Common myeloid progenitor, CD34-positive (primary cell): ENCODE measurements at regions not wholly inside any gene's neighbourhood (a gene's known extent, or its start where the extent isn't known, plus 50 kb on each side); places are given as distances from the start of the nearest gene placed in this dataset.

Experiments
- CTCF ChIA-PET: fragments of 350-600 bp; sonication (Branson Sonifier 250); formaldehyde crosslinking; loops from one replicate; lab custom pipeline; 2021; ENCODE audit warnings: antibody characterized with exemption; lab: Charles Lee
- POLR2A ChIA-PET: fragments of 350-600 bp; sonication (Branson Sonifier 250); formaldehyde crosslinking; loops from one replicate; lab custom pipeline; 2021; ENCODE audit warnings: antibody characterized with exemption; lab: Charles Lee
- DNase-seq, 3 donors: peaks; one replicate each; pipeline versions ENCODE4 v3.0.0 to v3.0.0-alpha.2; 2013
- H3K27ac ChIP-seq, 2 experiments: 1 replicate in 1 of 2; 2 replicates in 1 of 2; pipeline ENCODE4 v1.7.0; 2013; ENCODE audit warnings: inconsistent platforms in 2 of 2, low read length in 2 of 2, mild to moderate bottlenecking in 2 of 2, low read depth in 1 of 2, moderate library complexity in 1 of 2; ENCODE audit not compliant: severe bottlenecking in 2 of 2, insufficient read depth in 1 of 2, poor library complexity in 1 of 2
- H3K27me3 ChIP-seq, 5 experiments: replicated peaks in 2 of 5; 1 replicate in 3 of 5; 2 replicates in 2 of 5; pipeline versions ENCODE4 v1.6.1 to v1.7.0; 2013; ENCODE audit warnings: low read length in 4 of 5, mild to moderate bottlenecking in 2 of 5, moderate library complexity in 2 of 5, inconsistent platforms in 1 of 5; ENCODE audit not compliant: insufficient read depth in 5 of 5, control insufficient read depth in 4 of 5
- H3K36me3 ChIP-seq, 4 experiments: 1 replicate in 2 of 4; 2 replicates in 2 of 4; pipeline versions ENCODE4 v1.6.1 to v1.7.0; 2013; ENCODE audit warnings: low read length in 3 of 4, control low read depth in 1 of 4, mild to moderate bottlenecking in 1 of 4; ENCODE audit not compliant: control insufficient read depth in 4 of 4, insufficient read depth in 4 of 4
- H3K4me1 ChIP-seq, 4 experiments: 1 replicate in 3 of 4; 2 replicates in 1 of 4; pipeline versions ENCODE4 v1.6.1 to v1.7.1; 2013; ENCODE audit warnings: low read length in 3 of 4, mild to moderate bottlenecking in 3 of 4, control low read depth in 1 of 4, inconsistent platforms in 1 of 4, moderate library complexity in 1 of 4; ENCODE audit not compliant: control insufficient read depth in 4 of 4, insufficient read depth in 4 of 4; ENCODE audit errors: control extremely low read depth in 1 of 4
- H3K4me3 ChIP-seq, 7 experiments: 1 replicate in 4 of 7; 2 replicates in 3 of 7; pipeline versions ENCODE4 v1.5.1 to v1.7.0; 2013; ENCODE audit warnings: mild to moderate bottlenecking in 7 of 7, low read length in 6 of 7, moderate library complexity in 6 of 7, inconsistent platforms in 2 of 7, low read depth in 2 of 7, control low read depth in 1 of 7; ENCODE audit not compliant: insufficient read depth in 4 of 7, control insufficient read depth in 1 of 7; ENCODE audit errors: extremely low read depth in 1 of 7
- H3K9me3 ChIP-seq, 5 experiments: 1 replicate in 4 of 5; 2 replicates in 1 of 5; pipeline versions ENCODE4 v1.6.1 to v1.7.1; 2013; ENCODE audit warnings: low read length in 4 of 5, mild to moderate bottlenecking in 2 of 5, inconsistent platforms in 1 of 5, low read depth in 1 of 5, moderate library complexity in 1 of 5; ENCODE audit not compliant: control insufficient read depth in 4 of 5, insufficient read depth in 2 of 5; ENCODE audit errors: control extremely low read depth in 1 of 5
- WGBS: methylation state at CpG from one replicate; pipeline ENCODE4 v1.1.5; 2013; ENCODE audit not compliant: insufficient coverage; 5-methylcytosine and 5-hydroxymethylcytosine counted together

DNA sequence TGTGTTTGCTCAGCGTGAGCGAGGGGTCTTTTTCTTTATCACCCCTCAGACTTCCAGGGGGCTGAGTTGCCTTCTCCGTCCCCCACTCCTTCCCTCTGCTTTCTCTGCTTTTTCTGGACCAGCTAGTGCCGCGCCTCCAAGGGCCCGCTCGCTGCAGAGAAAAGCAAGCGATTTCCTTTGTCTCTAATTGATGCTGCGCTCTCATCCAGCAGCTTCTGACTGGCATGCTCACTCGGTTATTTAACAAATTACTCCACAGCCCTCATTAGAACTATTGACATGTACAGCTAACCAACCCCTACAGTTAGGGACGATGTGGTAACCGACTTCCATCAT lies 288.0 kb downstream of the ELAVL2 start:
- 18% methylated on average over 10 of the region's 12 CpGs for WGBS

DNA sequence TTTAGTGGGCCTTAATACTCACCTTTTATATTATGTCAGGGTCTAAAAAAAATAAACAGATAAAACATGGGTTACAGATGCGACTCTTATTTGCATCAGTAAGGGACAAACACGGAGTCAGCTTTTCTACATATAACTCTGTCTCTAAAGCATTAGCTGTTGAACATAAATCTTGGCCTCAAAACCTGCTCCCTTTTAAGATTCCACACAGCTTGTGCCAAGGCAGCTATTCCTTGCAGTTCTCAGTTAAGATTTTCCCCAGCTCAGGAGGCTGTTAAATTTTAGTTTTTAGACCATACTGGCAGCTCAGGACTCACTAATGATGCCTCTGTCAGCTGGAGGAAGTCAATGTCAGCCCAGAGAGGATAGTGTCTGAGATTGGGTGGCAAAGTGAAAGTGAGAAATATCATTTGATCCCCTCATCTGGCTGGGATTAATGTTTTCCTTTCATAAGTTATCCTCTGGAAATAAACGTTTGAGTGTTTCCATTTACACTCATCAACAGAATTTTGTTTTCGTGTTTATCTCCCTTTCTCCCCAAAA lies 287.5 kb downstream of the ELAVL2 start:
- peaks cover 0 to 22% (median 14%) of the 10 kb centered on the region in 5 experiments for H3K27me3 ChIP-seq
- H3K36me3 ChIP-seq: no peaks in the 10 kb centered on the region
- ChIA-PET CTCF (no interaction called here), POLR2A (no interaction called here)
- no peak overlapping the region for H3K27ac ChIP-seq
- H3K9me3 ChIP-seq: no peaks in the 10 kb centered on the region
- WGBS: 71% methylated on average over 2 of the region's 4 CpGs
- DNase-seq: no peak
- no peaks in the 10 kb centered on the region for H3K4me1 ChIP-seq
- H3K4me3 ChIP-seq: no peak overlapping the region

More for the DNA sequence above, 288.0 kb downstream of the ELAVL2 start:
- Histone ChIP-seq H3K4me1 (no peaks in the 10 kb centered on the region), H3K9me3 (no peaks in the 10 kb centered on the region), H3K27me3 (peaks cover 0 to 22% (median 14%) of the 10 kb centered on the region in 5 experiments), H3K36me3 (no peaks in the 10 kb centered on the region), H3K27ac (no peak overlapping the region), H3K4me3 (no peak overlapping the region)
- ChIA-PET CTCF (no interaction called here), POLR2A (no interaction called here)
- no peak for DNase-seq

DNA sequence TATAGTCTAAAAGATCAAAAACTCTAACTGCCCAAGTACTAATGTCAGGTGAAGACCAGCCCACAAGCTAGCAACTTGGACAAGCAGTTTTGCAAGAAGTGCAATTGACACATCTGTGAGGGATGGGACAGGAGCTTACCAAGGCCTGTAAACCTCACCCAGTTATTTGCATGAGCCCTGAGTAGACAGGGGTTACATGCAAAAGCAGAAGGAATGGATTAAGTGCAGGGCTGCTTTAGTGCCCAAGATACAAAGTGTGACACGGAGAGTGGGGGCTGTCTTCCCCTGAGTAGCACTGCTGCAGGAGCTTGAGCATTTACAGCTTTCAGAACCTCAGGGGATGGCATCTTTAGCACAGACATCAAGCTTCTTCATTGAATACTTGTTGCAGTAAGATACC lies 286.7 kb downstream of the ELAVL2 start:
- Histone ChIP-seq H3K4me3 (no peak overlapping the region), H3K4me1 (no peaks in the 10 kb centered on the region), H3K36me3 (no peaks in the 10 kb centered on the region), H3K27me3 (peaks cover 0 to 22% (median 14%) of the 10 kb centered on the region in 5 experiments), H3K9me3 (no peaks in the 10 kb centered on the region), H3K27ac (no peak overlapping the region)
- DNase-seq: no peak
- ChIA-PET CTCF (no interaction called here), POLR2A (no interaction called here)
- 78% methylated on average over 1 of the region's 1 CpG for WGBS

DNA sequence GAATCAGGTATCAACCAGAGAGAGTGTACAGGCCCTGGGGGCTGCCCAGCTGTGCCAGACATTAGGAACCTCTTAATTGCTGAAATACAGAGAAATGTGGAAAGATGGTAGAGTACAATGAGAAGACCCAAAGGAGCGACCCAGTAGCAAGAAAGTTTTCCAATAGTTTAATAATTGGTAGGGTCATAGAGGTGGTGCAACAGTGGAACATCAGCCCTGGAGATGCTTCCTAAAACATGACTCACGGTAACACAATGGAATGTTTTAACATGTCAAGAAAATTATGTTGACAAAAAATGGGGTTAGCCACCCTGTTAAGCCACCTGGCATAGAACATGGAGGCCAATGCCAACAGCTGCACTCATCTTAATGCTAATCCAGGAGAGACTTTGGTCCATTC lies 284.1 kb downstream of the ELAVL2 start:
- no peak for DNase-seq
- Histone ChIP-seq H3K27me3 (peaks cover 0 to 19% (median 14%) of the 10 kb centered on the region in 5 experiments), H3K4me3 (no peak overlapping the region), H3K36me3 (no peaks in the 10 kb centered on the region), H3K9me3 (no peaks in the 10 kb centered on the region), H3K4me1 (no peaks in the 10 kb centered on the region), H3K27ac (no peak overlapping the region)
- POLR2A ChIA-PET: no interaction called here
- 91% methylated on average over 2 of the region's 2 CpGs for WGBS
- CTCF ChIA-PET: interaction anchor here (0.5 kb wide), 1 partner anchor 635 kb away, joined by 3 read pairs; no protein-coding TSS in a partner anchor

DNA sequence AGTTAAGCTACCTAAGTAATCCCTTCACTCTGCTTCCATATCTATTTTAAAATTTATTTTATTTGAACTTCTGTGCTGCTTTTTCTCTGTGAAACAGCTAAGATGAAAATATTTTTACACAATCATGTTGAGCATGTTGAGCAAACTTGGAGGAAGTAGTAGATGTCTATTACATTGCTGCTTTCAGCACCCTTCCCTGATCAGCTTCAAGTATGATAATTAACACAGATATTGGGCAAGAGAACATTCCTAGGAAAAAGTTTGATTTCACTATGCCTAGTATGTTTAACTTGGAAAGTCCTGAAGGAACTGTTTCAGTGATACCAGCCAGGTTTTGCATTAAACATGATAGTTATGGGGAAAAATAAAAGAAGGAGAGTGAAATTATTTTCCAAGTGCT lies 283.6 kb downstream of the ELAVL2 start:
- DNase-seq: no peak
- Histone ChIP-seq H3K27me3 (peaks cover 0 to 15% (median 11%) of the 10 kb centered on the region in 5 experiments), H3K4me3 (no peak overlapping the region), H3K36me3 (no peaks in the 10 kb centered on the region), H3K27ac (no peak overlapping the region), H3K9me3 (no peaks in the 10 kb centered on the region), H3K4me1 (no peaks in the 10 kb centered on the region)
- CTCF ChIA-PET: interaction anchor here (0.5 kb wide), 1 partner anchor 635 kb away, joined by 3 read pairs; no protein-coding TSS in a partner anchor
- POLR2A ChIA-PET: no interaction called here

DNA sequence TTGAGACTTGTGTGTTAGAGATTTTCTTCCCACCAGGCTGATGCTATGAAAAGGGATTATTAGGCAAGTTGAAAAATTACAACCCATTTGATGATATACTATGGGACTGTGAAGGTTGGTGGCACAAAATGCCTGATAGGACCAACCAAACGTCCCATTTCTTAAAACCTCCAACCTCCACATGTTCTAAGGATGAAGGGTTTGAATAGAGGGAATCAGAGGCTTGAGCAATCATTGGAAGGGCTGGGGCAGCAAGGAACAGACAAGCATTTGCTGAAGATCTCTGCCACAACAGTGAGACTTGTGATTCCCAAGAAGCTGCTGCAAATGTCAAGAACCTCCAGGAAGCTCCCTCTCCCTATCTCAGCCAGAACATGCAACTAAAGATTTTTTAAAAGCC lies 283.1 kb downstream of the ELAVL2 start:
- Histone ChIP-seq H3K9me3 (no peaks in the 10 kb centered on the region), H3K4me3 (no peak overlapping the region), H3K27ac (no peak overlapping the region), H3K36me3 (no peaks in the 10 kb centered on the region), H3K27me3 (peaks cover 0 to 10% (median 6%) of the 10 kb centered on the region in 5 experiments), H3K4me1 (no peaks in the 10 kb centered on the region)
- ChIA-PET POLR2A (no interaction called here), CTCF (no interaction called here)
- DNase-seq: no peak
- no CpG with 5 or more reads among the region's 1 CpG for WGBS

DNA sequence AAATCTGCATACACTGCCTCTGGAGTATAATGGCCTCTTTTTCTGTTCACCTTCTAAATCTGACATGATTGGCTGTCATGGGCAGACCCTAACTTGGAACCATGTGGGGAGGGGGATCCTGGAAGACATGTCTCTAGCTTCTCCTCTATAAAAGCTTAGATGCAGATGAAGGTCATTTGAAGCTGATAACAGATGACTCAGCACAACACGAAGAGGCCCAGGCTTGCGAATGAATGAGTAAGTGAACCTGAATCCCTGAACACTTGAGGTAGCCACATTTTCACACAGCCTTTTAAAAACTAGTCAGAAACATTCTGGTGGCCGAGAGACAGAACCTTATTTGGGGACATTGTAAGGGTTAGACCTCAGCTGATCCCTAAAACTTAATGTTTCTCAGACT lies 282.6 kb downstream of the ELAVL2 start:
- H3K4me3 ChIP-seq: no peak overlapping the region
- no peaks in the 10 kb centered on the region for H3K9me3 ChIP-seq
- ChIA-PET CTCF (no interaction called here), POLR2A (no interaction called here)
- no peak for DNase-seq
- 61% methylated on average over 2 of the region's 3 CpGs for WGBS
- peaks cover 0 to 5% (median 3%) of the 10 kb centered on the region in 5 experiments for H3K27me3 ChIP-seq
- no peaks in the 10 kb centered on the region for H3K4me1 ChIP-seq
- H3K27ac ChIP-seq: no peak overlapping the region
- H3K36me3 ChIP-seq: no peaks in the 10 kb centered on the region
